ENCODE measurements at regions not wholly inside any gene's neighbourhood (a gene's known extent, or its start where the extent isn't known, plus 50 kb on each side); places are given as distances from the start of the nearest gene placed in this dataset.
A peak's percentile ranks its signal among the peaks of the same experiment; 100 is the strongest.

DNA sequence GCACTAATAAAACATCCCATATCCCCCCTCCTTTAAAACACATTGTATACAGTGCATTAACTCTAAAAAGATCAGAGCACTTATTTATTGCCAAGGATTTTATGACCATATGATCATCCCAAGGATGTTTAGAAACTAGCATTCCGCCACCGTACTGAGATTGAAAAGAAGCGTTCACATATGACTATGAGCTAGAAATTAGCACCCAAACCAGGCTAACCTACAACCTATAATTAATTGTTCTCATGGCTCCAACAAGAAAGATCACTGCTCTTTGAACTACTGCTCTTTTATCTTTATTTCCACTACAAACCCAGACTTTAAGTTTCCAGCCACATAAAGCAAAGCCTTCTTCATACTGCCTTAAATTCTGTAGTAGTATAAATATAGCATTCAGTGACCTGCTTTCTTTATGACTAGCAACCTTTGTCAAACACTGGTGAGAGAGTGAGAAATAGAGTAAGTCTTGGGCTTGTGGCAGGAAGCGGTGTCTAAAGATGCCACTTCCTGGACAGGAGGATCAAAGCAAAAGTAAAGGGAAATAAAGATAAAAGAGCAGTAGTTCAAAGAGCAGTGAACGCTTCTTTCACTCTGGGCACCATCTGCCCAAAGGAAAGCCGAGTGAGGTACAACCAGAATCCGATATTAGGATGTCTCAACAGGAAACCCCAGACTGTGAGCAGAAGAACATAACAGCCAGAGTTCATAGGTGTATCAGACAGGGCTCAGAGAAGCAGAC is 151.1 kb upstream of the ERCC6L2 start (continued):
- TF ChIP-seq, protein P1, sequence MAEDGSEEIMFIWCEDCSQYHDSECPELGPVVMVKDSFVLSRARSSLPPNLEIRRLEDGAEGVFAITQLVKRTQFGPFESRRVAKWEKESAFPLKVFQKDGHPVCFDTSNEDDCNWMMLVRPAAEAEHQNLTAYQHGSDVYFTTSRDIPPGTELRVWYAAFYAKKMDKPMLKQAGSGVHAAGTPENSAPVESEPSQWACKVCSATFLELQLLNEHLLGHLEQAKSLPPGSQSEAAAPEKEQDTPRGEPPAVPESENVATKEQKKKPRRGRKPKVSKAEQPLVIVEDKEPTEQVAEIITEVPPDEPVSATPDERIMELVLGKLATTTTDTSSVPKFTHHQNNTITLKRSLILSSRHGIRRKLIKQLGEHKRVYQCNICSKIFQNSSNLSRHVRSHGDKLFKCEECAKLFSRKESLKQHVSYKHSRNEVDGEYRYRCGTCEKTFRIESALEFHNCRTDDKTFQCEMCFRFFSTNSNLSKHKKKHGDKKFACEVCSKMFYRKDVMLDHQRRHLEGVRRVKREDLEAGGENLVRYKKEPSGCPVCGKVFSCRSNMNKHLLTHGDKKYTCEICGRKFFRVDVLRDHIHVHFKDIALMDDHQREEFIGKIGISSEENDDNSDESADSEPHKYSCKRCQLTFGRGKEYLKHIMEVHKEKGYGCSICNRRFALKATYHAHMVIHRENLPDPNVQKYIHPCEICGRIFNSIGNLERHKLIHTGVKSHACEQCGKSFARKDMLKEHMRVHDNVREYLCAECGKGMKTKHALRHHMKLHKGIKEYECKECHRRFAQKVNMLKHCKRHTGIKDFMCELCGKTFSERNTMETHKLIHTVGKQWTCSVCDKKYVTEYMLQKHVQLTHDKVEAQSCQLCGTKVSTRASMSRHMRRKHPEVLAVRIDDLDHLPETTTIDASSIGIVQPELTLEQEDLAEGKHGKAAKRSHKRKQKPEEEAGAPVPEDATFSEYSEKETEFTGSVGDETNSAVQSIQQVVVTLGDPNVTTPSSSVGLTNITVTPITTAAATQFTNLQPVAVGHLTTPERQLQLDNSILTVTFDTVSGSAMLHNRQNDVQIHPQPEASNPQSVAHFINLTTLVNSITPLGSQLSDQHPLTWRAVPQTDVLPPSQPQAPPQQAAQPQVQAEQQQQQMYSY (CRISPR knock-in tag; IDR thresholded peaks at IDR 0.05) = no peak
- TF ChIP-seq MAFG (CRISPR knock-in tag; IDR thresholded peaks at IDR 0.05) = no peak
- TF ChIP-seq, protein P2, sequence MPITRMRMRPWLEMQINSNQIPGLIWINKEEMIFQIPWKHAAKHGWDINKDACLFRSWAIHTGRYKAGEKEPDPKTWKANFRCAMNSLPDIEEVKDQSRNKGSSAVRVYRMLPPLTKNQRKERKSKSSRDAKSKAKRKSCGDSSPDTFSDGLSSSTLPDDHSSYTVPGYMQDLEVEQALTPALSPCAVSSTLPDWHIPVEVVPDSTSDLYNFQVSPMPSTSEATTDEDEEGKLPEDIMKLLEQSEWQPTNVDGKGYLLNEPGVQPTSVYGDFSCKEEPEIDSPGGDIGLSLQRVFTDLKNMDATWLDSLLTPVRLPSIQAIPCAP (CRISPR knock-in tag; IDR thresholded peaks at IDR 0.05; ENCODE audit: low read depth) = no peak
- TF ChIP-seq RELA (CRISPR knock-in tag; IDR thresholded peaks at IDR 0.05) = no peak
- TF ChIP-seq ARNT (IDR thresholded peaks at IDR 0.05) = no peak
- TF ChIP-seq POLR2A (IDR thresholded peaks at IDR 0.05; ENCODE audit: insufficient read depth in 1 of 2, low read depth in 2 of 2, low read length in 2 of 2) = no peak
- TF ChIP-seq RXRA (CRISPR knock-in tag; IDR thresholded peaks at IDR 0.05) = peak; percentile 59; the same call in 1 of the 2 replicates
- no peak; the same call in 1 of the 2 replicates for TF ChIP-seq MBD4 (IDR thresholded peaks at IDR 0.05; ENCODE audit: borderline replicate concordance, low read length)
- no peak for TF ChIP-seq ZNF703 (CRISPR knock-in tag; IDR thresholded peaks at IDR 0.05; ENCODE audit: borderline replicate concordance)
- no peak for TF ChIP-seq ZBTB21 (CRISPR knock-in tag; IDR thresholded peaks at IDR 0.05)
- TF ChIP-seq, protein P3, sequence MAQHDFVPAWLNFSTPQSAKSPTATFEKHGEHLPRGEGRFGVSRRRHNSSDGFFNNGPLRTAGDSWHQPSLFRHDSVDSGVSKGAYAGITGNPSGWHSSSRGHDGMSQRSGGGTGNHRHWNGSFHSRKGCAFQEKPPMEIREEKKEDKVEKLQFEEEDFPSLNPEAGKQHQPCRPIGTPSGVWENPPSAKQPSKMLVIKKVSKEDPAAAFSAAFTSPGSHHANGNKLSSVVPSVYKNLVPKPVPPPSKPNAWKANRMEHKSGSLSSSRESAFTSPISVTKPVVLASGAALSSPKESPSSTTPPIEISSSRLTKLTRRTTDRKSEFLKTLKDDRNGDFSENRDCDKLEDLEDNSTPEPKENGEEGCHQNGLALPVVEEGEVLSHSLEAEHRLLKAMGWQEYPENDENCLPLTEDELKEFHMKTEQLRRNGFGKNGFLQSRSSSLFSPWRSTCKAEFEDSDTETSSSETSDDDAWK (CRISPR knock-in tag; IDR thresholded peaks at IDR 0.05) = no peak
- no peak for TF ChIP-seq ZNF670 (CRISPR knock-in tag; IDR thresholded peaks at IDR 0.05; ENCODE audit: borderline replicate concordance)
- peak; percentile 87 for TF ChIP-seq DPF2 (CRISPR knock-in tag; IDR thresholded peaks at IDR 0.05; ENCODE audit: borderline replicate concordance, low read depth)
- TF ChIP-seq, protein P4, sequence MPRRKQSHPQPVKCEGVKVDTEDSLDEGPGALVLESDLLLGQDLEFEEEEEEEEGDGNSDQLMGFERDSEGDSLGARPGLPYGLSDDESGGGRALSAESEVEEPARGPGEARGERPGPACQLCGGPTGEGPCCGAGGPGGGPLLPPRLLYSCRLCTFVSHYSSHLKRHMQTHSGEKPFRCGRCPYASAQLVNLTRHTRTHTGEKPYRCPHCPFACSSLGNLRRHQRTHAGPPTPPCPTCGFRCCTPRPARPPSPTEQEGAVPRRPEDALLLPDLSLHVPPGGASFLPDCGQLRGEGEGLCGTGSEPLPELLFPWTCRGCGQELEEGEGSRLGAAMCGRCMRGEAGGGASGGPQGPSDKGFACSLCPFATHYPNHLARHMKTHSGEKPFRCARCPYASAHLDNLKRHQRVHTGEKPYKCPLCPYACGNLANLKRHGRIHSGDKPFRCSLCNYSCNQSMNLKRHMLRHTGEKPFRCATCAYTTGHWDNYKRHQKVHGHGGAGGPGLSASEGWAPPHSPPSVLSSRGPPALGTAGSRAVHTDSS (CRISPR knock-in tag; conservative IDR thresholded peaks at IDR 0.05) = no peak
- no peak for TF ChIP-seq SMARCE1 (IDR thresholded peaks at IDR 0.05; ENCODE audit: borderline replicate concordance)
- TF ChIP-seq ZNF558 (CRISPR knock-in tag; IDR thresholded peaks at IDR 0.05; ENCODE audit: borderline replicate concordance) = no peak
- no peak for TF ChIP-seq ZFYVE20 (CRISPR knock-in tag; IDR thresholded peaks at IDR 0.05; ENCODE audit: borderline replicate concordance, low read depth)
- TF ChIP-seq NFYB (CRISPR knock-in tag; IDR thresholded peaks at IDR 0.05) = no peak
- TF ChIP-seq SATB2 (CRISPR knock-in tag; IDR thresholded peaks at IDR 0.05) = no peak
- no peak for TF ChIP-seq ZNF496 (CRISPR knock-in tag; IDR thresholded peaks at IDR 0.05; ENCODE audit: insufficient replicate concordance)
- TF ChIP-seq FOXK1 (CRISPR knock-in tag; IDR thresholded peaks at IDR 0.05; ENCODE audit: borderline replicate concordance, low read depth) = no peak
- TF ChIP-seq, protein P5, sequence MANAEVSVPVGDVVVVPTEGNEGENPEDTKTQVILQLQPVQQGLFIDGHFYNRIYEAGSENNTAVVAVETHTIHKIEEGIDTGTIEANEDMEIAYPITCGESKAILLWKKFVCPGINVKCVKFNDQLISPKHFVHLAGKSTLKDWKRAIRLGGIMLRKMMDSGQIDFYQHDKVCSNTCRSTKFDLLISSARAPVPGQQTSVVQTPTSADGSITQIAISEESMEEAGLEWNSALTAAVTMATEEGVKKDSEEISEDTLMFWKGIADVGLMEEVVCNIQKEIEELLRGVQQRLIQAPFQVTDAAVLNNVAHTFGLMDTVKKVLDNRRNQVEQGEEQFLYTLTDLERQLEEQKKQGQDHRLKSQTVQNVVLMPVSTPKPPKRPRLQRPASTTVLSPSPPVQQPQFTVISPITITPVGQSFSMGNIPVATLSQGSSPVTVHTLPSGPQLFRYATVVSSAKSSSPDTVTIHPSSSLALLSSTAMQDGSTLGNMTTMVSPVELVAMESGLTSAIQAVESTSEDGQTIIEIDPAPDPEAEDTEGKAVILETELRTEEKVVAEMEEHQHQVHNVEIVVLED (CRISPR knock-in tag; IDR thresholded peaks at IDR 0.05; ENCODE audit: borderline replicate concordance) = no peak

All from HepG2 (cell line).